Karpas-422 (cell line): ENCODE measurements at regions not wholly inside any gene's neighbourhood (a gene's known extent, or its start where the extent isn't known, plus 50 kb on each side); places are given as distances from the start of the nearest gene placed in this dataset.

ENCODE experiments used
- DNase-seq: peaks from one replicate; pipeline ENCODE4 v3.0.0-alpha.2; 2015
- H2AFZ ChIP-seq: fragments of 200-600 bp; sonication (generic); 2 replicates; pipeline ENCODE4 v1.6.1; 2014; ENCODE audit warnings: antibody characterized with exemption, low read length, mixed read lengths
- H3K27ac ChIP-seq: fragments of 200-600 bp; sonication (generic); 2 replicates; pipeline ENCODE4 v1.5.1; 2014; ENCODE audit warnings: mild to moderate bottlenecking, low read length, moderate library complexity
- H3K27me3 ChIP-seq: fragments of 200-600 bp; sonication (generic); 2 replicates; pipeline ENCODE4 v1.6.1; 2014; ENCODE audit warnings: low read length, mixed read lengths
- H3K36me3 ChIP-seq: fragments of 200-600 bp; sonication (generic); 2 replicates; pipeline ENCODE4 v1.6.1; 2014; ENCODE audit warnings: low read length, mixed read lengths; ENCODE audit not compliant: insufficient read depth
- H3K4me1 ChIP-seq: fragments of 200-600 bp; sonication (generic); 2 replicates; pipeline ENCODE4 v1.6.1; 2014; ENCODE audit warnings: mild to moderate bottlenecking, low read length, mixed read lengths
- H3K4me2 ChIP-seq: fragments of 200-600 bp; sonication (generic); 2 replicates; pipeline ENCODE4 v1.6.1; 2014; ENCODE audit warnings: low read length, low read depth, mild to moderate bottlenecking; ENCODE audit not compliant: poor library complexity, severe bottlenecking
- H3K4me3 ChIP-seq: fragments of 200-600 bp; sonication (generic); 2 replicates; pipeline ENCODE4 v1.5.1; 2014; ENCODE audit warnings: mild to moderate bottlenecking, antibody characterized with exemption, low read length, mixed read lengths
- H3K79me2 ChIP-seq: fragments of 200-600 bp; sonication (generic); 2 replicates; pipeline ENCODE4 v1.6.1; 2014; ENCODE audit warnings: mild to moderate bottlenecking, low read length, mixed read lengths
- H3K9ac ChIP-seq: fragments of 200-600 bp; sonication (generic); 2 replicates; pipeline ENCODE4 v1.6.0; 2014; ENCODE audit warnings: low read length
- H3K9me2 ChIP-seq: fragments of 200-600 bp; sonication (generic), shearing (Covaris generic); replicated peaks from 2 replicates; pipeline ENCODE4 v1.6.0; 2014; ENCODE audit warnings: mild to moderate bottlenecking, low read length, moderate library complexity; ENCODE audit not compliant: insufficient read depth
- H3K9me3 ChIP-seq: fragments of 300-700, 200-600 bp; sonication (generic); 2 replicates; pipeline ENCODE4 v1.6.1; 2014; ENCODE audit warnings: low read length, mixed read lengths
- H4K20me1 ChIP-seq: fragments of 200-600 bp; sonication (generic); 2 replicates; pipeline ENCODE4 v1.6.1; 2014; ENCODE audit warnings: mild to moderate bottlenecking, antibody characterized with exemption, low read length, low read depth; ENCODE audit not compliant: insufficient read depth

- H3K4me2 ChIP-seq, result no peak overlapping the region
- no peak overlapping the region for H3K4me3 ChIP-seq
- no peaks in the 10 kb centered on the region for H3K36me3 ChIP-seq
- no peaks in the 10 kb centered on the region for H3K9me2 ChIP-seq
- H3K4me1 ChIP-seq, result peaks cover 17% of the 10 kb centered on the region
- H4K20me1 ChIP-seq, result no peaks in the 10 kb centered on the region
- DNase-seq, result no peak
- no peaks in the 10 kb centered on the region for H3K79me2 ChIP-seq
- H3K27me3 ChIP-seq, result no peaks in the 10 kb centered on the region
- no peak overlapping the region for H3K9ac ChIP-seq
- no peak overlapping the region for H3K27ac ChIP-seq
- no peaks in the 10 kb centered on the region for H3K9me3 ChIP-seq
- H2AFZ ChIP-seq, result no peak overlapping the region
Measured at GRCh38 chr5:61609840-61610677, 278.0 kb downstream of the ZSWIM6 start.

GRCh38 chr5:61610678-61611024, 278.6 kb downstream of the ZSWIM6 start:
- H4K20me1 ChIP-seq, result no peaks in the 10 kb centered on the region
- H2AFZ ChIP-seq, result no peak overlapping the region
- H3K27ac ChIP-seq, result no peak overlapping the region
- no peak overlapping the region for H3K4me3 ChIP-seq
- no peak overlapping the region for H3K4me2 ChIP-seq
- H3K4me1 ChIP-seq, result peaks cover 12% of the 10 kb centered on the region
- H3K27me3 ChIP-seq, result no peaks in the 10 kb centered on the region
- no peak for DNase-seq
- H3K9me3 ChIP-seq, result no peaks in the 10 kb centered on the region
- H3K79me2 ChIP-seq, result no peaks in the 10 kb centered on the region
- H3K9ac ChIP-seq, result no peak overlapping the region
- H3K9me2 ChIP-seq, result no peaks in the 10 kb centered on the region
- no peaks in the 10 kb centered on the region for H3K36me3 ChIP-seq

- Histone ChIP-seq H2AFZ (no peak overlapping the region), H3K9me3 (no peaks in the 10 kb centered on the region), H3K4me3 (no peak overlapping the region), H3K4me2 (no peak overlapping the region), H3K36me3 (no peaks in the 10 kb centered on the region), H3K79me2 (no peaks in the 10 kb centered on the region), H3K9me2 (no peaks in the 10 kb centered on the region), H3K27me3 (no peaks in the 10 kb centered on the region), H3K9ac (no peak overlapping the region), H4K20me1 (no peaks in the 10 kb centered on the region), H3K4me1 (peaks cover 10% of the 10 kb centered on the region), H3K27ac (no peak overlapping the region)
- DNase-seq, result no peak
Measured at GRCh38 chr5:61612431-61612830, 280.4 kb downstream of the ZSWIM6 start.

- H3K27me3 ChIP-seq, result no peaks in the 10 kb centered on the region
- no peak overlapping the region for H3K9ac ChIP-seq
- no peak overlapping the region for H3K4me2 ChIP-seq
- no peaks in the 10 kb centered on the region for H3K9me3 ChIP-seq
- no peak for DNase-seq
- no peaks in the 10 kb centered on the region for H3K4me1 ChIP-seq
- no peak overlapping the region for H3K27ac ChIP-seq
- no peak overlapping the region for H2AFZ ChIP-seq
- H3K36me3 ChIP-seq, result no peaks in the 10 kb centered on the region
- no peaks in the 10 kb centered on the region for H3K9me2 ChIP-seq
- no peaks in the 10 kb centered on the region for H4K20me1 ChIP-seq
- no peaks in the 10 kb centered on the region for H3K79me2 ChIP-seq
- no peak overlapping the region for H3K4me3 ChIP-seq
Measured at GRCh38 chr5:61613679-61614078, 281.6 kb downstream of the ZSWIM6 start.

GRCh38 chr5:61614606-61615005, 282.5 kb downstream of the ZSWIM6 start:
- H3K4me1 ChIP-seq, result peaks cover 7% of the 10 kb centered on the region
- H3K9me2 ChIP-seq, result no peaks in the 10 kb centered on the region
- DNase-seq, result no peak

GRCh38 chr5:61617039-61617438, 285.0 kb downstream of the ZSWIM6 start:
- Histone ChIP-seq H3K4me2 (no peak overlapping the region), H3K9me2 (no peaks in the 10 kb centered on the region), H3K9ac (no peak overlapping the region), H3K36me3 (no peaks in the 10 kb centered on the region), H3K4me1 (peaks cover 8% of the 10 kb centered on the region), H3K4me3 (no peak overlapping the region), H4K20me1 (no peaks in the 10 kb centered on the region), H3K27ac (no peak overlapping the region), H3K27me3 (no peaks in the 10 kb centered on the region), H3K79me2 (no peaks in the 10 kb centered on the region), H3K9me3 (no peaks in the 10 kb centered on the region), H2AFZ (no peak overlapping the region)
- no peak for DNase-seq

More at GRCh38 chr5:61614606-61615005, 282.5 kb downstream of the ZSWIM6 start:
- H3K79me2 ChIP-seq, result no peaks in the 10 kb centered on the region
- no peaks in the 10 kb centered on the region for H3K9me3 ChIP-seq
- no peak overlapping the region for H3K9ac ChIP-seq
- H3K27me3 ChIP-seq, result no peaks in the 10 kb centered on the region
- H3K36me3 ChIP-seq, result no peaks in the 10 kb centered on the region
- H3K4me2 ChIP-seq, result no peak overlapping the region
- no peak overlapping the region for H2AFZ ChIP-seq
- no peaks in the 10 kb centered on the region for H4K20me1 ChIP-seq
- H3K4me3 ChIP-seq, result no peak overlapping the region
- no peak overlapping the region for H3K27ac ChIP-seq

GRCh38 chr5:61617995-61618525, 286.0 kb downstream of the ZSWIM6 start:
- no peaks in the 10 kb centered on the region for H3K36me3 ChIP-seq
- DNase-seq, result no peak
- H4K20me1 ChIP-seq, result no peaks in the 10 kb centered on the region
- H3K4me1 ChIP-seq, result peaks cover 8% of the 10 kb centered on the region
- H3K9me2 ChIP-seq, result no peaks in the 10 kb centered on the region
- no peaks in the 10 kb centered on the region for H3K9me3 ChIP-seq
- H2AFZ ChIP-seq, result no peak overlapping the region
- no peak overlapping the region for H3K9ac ChIP-seq
- no peaks in the 10 kb centered on the region for H3K27me3 ChIP-seq
- no peak overlapping the region for H3K4me2 ChIP-seq
- H3K79me2 ChIP-seq, result no peaks in the 10 kb centered on the region
- no peak overlapping the region for H3K4me3 ChIP-seq
- no peak overlapping the region for H3K27ac ChIP-seq

- H3K9me2 ChIP-seq, result no peaks in the 10 kb centered on the region
- H3K79me2 ChIP-seq, result no peaks in the 10 kb centered on the region
- H2AFZ ChIP-seq, result no peak overlapping the region
- no peaks in the 10 kb centered on the region for H3K9me3 ChIP-seq
- no peak overlapping the region for H3K27ac ChIP-seq
- peak; percentile 10 for DNase-seq
- H3K4me2 ChIP-seq, result no peak overlapping the region
- H3K9ac ChIP-seq, result no peak overlapping the region
- no peak overlapping the region for H3K4me3 ChIP-seq
- H3K27me3 ChIP-seq, result no peaks in the 10 kb centered on the region
- H4K20me1 ChIP-seq, result no peaks in the 10 kb centered on the region
- peaks cover 8% of the 10 kb centered on the region for H3K4me1 ChIP-seq
- H3K36me3 ChIP-seq, result no peaks in the 10 kb centered on the region
Measured at GRCh38 chr5:61618577-61618976, 286.5 kb downstream of the ZSWIM6 start.
